Gastroesophageal sphincter (tissue), 3 donors: ENCODE measurements at regions not wholly inside any gene's neighbourhood (a gene's known extent, or its start where the extent isn't known, plus 50 kb on each side); places are given as distances from the start of the nearest gene placed in this dataset.
"Not testable (repeated sequence)": the region's sequence is repeated elsewhere in the genome, so short reads cannot be mapped to it uniquely, and the experiment has no call there.

Experiments
- POLR2A ChIP-seq, 2 donors: fragments of 450-650 bp; IDR thresholded peaks; one replicate each; pipeline ENCODE4 v1.6.1; 2017; ENCODE audit warnings: antibody characterized with exemption in 2 of 2, mild to moderate bottlenecking in 2 of 2, moderate library complexity in 1 of 2
- POLR2AphosphoS5 ChIP-seq: sonication (generic); formaldehyde crosslinking; IDR thresholded peaks from one replicate; pipeline ENCODE4 v1.6.1; 2017; ENCODE audit warnings: antibody characterized with exemption
- TF ChIP-seq, protein P1 (sequence below), 4 experiments: fragments of 200-600 bp in 2 of 4; fragments of 450-650 bp in 2 of 4; sonication (generic) in 1 of 4; IDR thresholded peaks; one replicate each; pipeline ENCODE4 v1.5.1; 2017 to 2019; ENCODE audit warnings: antibody characterized with exemption in 4 of 4, mild to moderate bottlenecking in 2 of 4, moderate library complexity in 2 of 4

DNA sequence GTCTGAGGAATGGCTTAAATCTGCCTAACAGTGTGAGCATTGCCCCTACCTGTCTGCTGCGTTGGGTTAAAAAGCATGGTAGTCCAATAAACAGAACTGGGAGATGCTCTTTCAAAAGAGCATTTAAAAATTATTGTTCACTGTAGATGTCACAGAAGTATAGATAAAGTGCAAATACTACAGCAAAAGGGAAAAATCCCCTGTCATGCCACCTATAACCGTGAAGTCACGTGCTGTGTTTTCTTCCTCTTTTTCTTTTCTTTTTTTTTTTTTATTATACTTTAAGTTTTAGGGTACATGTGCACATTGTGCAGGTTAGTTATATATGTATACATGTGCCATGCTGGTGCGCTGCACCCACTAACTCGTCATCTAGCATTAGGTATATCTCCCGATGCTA, 513.4 kb downstream of the CCDC171 start:
- TF ChIP-seq, protein P1, sequence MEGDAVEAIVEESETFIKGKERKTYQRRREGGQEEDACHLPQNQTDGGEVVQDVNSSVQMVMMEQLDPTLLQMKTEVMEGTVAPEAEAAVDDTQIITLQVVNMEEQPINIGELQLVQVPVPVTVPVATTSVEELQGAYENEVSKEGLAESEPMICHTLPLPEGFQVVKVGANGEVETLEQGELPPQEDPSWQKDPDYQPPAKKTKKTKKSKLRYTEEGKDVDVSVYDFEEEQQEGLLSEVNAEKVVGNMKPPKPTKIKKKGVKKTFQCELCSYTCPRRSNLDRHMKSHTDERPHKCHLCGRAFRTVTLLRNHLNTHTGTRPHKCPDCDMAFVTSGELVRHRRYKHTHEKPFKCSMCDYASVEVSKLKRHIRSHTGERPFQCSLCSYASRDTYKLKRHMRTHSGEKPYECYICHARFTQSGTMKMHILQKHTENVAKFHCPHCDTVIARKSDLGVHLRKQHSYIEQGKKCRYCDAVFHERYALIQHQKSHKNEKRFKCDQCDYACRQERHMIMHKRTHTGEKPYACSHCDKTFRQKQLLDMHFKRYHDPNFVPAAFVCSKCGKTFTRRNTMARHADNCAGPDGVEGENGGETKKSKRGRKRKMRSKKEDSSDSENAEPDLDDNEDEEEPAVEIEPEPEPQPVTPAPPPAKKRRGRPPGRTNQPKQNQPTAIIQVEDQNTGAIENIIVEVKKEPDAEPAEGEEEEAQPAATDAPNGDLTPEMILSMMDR (IDR thresholded peaks at IDR 0.05): not testable (repeated sequence)
- not testable (repeated sequence) for TF ChIP-seq POLR2A (IDR thresholded peaks at IDR 0.05); POLR2AphosphoS5
